Uterus (tissue), 2 donors: ENCODE measurements at regions not wholly inside any gene's neighbourhood (a gene's known extent, or its start where the extent isn't known, plus 50 kb on each side); places are given as distances from the start of the nearest gene placed in this dataset.
"Not testable (repeated sequence)": the region's sequence is repeated elsewhere in the genome, so short reads cannot be mapped to it uniquely, and the experiment has no call there.

Experiments
- CTCF ChIP-seq, 4 experiments: fragments of 200-600 bp in 2 of 4; fragments of 450-650 bp in 2 of 4; sonication (generic) in 2 of 4; IDR thresholded peaks; one replicate each; pipeline ENCODE4 v1.5.1; 2016 to 2019; ENCODE audit warnings: antibody characterized with exemption in 4 of 4, mild to moderate bottlenecking in 2 of 4, moderate library complexity in 1 of 4
- POLR2A ChIP-seq, 2 donors: fragments of 450-650 bp; IDR thresholded peaks; one replicate each; pipeline ENCODE4 v1.6.1; 2016; ENCODE audit warnings: antibody characterized with exemption in 2 of 2, mild to moderate bottlenecking in 1 of 2, moderate library complexity in 1 of 2

DNA sequence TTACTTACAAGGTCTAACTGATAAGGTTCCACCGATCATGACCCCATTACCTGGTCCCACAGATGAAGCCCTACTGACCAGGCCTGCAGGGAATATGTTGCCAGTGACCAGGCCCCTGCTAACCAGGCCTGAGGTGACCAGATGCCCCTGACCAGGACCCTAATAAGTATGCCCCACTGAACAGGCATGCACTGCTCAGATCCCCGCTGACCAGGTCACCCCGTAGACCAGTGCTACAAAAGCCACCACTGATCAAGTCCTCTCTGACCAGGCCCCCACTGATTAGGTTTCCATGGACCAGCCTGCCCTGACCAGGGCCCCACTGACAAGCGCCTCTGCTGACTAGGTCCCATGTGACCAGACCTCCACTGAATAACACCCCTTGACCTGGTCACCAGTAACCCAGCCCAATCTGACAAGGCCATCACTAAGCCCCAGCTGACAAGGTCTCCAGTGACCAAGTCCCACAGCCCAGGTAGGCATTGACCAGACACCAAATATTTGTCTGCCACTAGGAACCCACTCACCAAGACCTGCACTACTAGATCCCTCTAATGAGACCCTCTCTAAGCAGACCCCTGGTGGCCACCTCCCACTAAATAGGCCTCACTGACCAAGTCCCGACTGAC lies 228.5 kb downstream of the CWH43 start:
- not testable (repeated sequence) for TF ChIP-seq CTCF, POLR2A (IDR thresholded peaks at IDR 0.05)
